Kidney (tissue), 13 donors: ENCODE measurements at regions not wholly inside any gene's neighbourhood (a gene's known extent, or its start where the extent isn't known, plus 50 kb on each side); places are given as distances from the start of the nearest gene placed in this dataset.

Experiments used
- DNase-seq, 5 donors: peaks; one replicate each; pipeline ENCODE4 v3.0.0-alpha.2; 2013 to 2020
- FAIRE-seq: peaks from 2 replicates; lab custom pipeline; 2012; peaks lifted over from hg19 to GRCh38; lab: Jason Lieb, UNC
- H3K27ac ChIP-seq, 2 donors: one replicate each; pipeline ENCODE4 v1.7.0; 2013; ENCODE audit warnings: low read depth in 2 of 2, low read length in 2 of 2, inconsistent platforms in 1 of 2
- H3K27me3 ChIP-seq: one replicate; pipeline ENCODE4 v1.7.1; 2013; ENCODE audit warnings: low read length, inconsistent platforms; ENCODE audit not compliant: control insufficient read depth, insufficient read depth
- H3K36me3 ChIP-seq, 3 donors: one replicate each; pipeline versions ENCODE4 v1.7.0 to v1.7.1; 2013; ENCODE audit warnings: low read length in 3 of 3, control low read depth in 1 of 3, inconsistent platforms in 1 of 3; ENCODE audit not compliant: insufficient read depth in 3 of 3, control insufficient read depth in 2 of 3
- H3K4me1 ChIP-seq, 3 donors: one replicate each; pipeline versions ENCODE4 v1.7.0 to v1.7.1; 2013; ENCODE audit warnings: low read length in 3 of 3, inconsistent platforms in 1 of 3, low read depth in 1 of 3; ENCODE audit not compliant: control insufficient read depth in 2 of 3, insufficient read depth in 2 of 3
- H3K4me3 ChIP-seq, 3 donors: one replicate each; pipeline versions ENCODE4 v1.7.0 to v1.8.1; 2013; ENCODE audit warnings: low read length in 3 of 3, control low read depth in 1 of 3, inconsistent platforms in 1 of 3
- H3K9ac ChIP-seq, 3 donors: one replicate each; pipeline versions ENCODE4 v1.7.0 to v1.7.1; 2013; ENCODE audit warnings: low read length in 3 of 3, control low read depth in 1 of 3, inconsistent platforms in 1 of 3
- H3K9me3 ChIP-seq, 3 donors: one replicate each; pipeline versions ENCODE4 v1.7.0 to v1.7.1; 2013; ENCODE audit warnings: low read length in 3 of 3, control low read depth in 1 of 3, inconsistent platforms in 1 of 3; ENCODE audit not compliant: control insufficient read depth in 2 of 3, insufficient read depth in 1 of 3
- intact Hi-C: fragments of 100-400 bp; cut with DNase I; formaldehyde crosslinking; loops from one replicate; pipeline ENCODE4 v1.11.1; 2022
- TF ChIP-seq, protein P1 (sequence below): IDR thresholded peaks from 3 replicates; pipeline ENCODE4 v1.5.1; 2012; ENCODE audit warnings: mild to moderate bottlenecking, moderate library complexity, borderline replicate concordance; ENCODE audit not compliant: insufficient read depth; ENCODE audit errors: extremely low read depth
- donor health status: control.
- donor health status: control.
- donor health status: control.
- donor health status: control.
- donor health status: control.
- donor health status: DM: yes; HTN: yes; CAD: no.
- donor health status: Normal renal cell carcinoma (clear cell type).

DNA sequence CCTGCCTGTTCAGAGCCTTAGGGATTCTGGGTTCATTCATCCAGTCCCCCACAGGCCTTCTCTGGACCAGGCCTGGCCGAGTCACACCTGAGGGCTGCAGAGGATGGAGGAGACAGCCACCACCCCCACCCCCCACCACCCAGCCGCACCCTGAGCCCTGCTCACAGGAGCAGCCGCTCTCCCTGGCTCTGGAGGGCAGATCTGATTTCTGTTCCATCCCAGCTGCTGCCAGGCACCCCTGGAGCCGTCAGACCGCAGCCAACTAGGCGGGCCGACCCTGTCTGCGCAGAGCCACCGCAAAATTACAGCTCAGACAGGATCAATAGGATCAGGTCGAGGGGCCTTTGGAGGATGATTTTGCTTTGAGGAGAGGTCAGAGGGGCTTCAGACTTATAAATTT lies 154.6 kb upstream of the MYL2 start:
- peaks cover 0 to 3% (median 0%) of the 10 kb centered on the region in 3 donors for H3K9me3 ChIP-seq
- FAIRE-seq (no peak), DNase-seq (no peak)
- no peaks in the 10 kb centered on the region for H3K36me3 ChIP-seq
- H3K27me3 ChIP-seq: no peaks in the 10 kb centered on the region
- TF ChIP-seq, protein P1, sequence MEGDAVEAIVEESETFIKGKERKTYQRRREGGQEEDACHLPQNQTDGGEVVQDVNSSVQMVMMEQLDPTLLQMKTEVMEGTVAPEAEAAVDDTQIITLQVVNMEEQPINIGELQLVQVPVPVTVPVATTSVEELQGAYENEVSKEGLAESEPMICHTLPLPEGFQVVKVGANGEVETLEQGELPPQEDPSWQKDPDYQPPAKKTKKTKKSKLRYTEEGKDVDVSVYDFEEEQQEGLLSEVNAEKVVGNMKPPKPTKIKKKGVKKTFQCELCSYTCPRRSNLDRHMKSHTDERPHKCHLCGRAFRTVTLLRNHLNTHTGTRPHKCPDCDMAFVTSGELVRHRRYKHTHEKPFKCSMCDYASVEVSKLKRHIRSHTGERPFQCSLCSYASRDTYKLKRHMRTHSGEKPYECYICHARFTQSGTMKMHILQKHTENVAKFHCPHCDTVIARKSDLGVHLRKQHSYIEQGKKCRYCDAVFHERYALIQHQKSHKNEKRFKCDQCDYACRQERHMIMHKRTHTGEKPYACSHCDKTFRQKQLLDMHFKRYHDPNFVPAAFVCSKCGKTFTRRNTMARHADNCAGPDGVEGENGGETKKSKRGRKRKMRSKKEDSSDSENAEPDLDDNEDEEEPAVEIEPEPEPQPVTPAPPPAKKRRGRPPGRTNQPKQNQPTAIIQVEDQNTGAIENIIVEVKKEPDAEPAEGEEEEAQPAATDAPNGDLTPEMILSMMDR: no peak
- H3K4me3 ChIP-seq: no peak overlapping the region
- intact Hi-C loops: no loop called here
- H3K9ac ChIP-seq: no peak overlapping the region
- no peaks in the 10 kb centered on the region for H3K4me1 ChIP-seq
- H3K27ac ChIP-seq: no peak overlapping the region

DNA sequence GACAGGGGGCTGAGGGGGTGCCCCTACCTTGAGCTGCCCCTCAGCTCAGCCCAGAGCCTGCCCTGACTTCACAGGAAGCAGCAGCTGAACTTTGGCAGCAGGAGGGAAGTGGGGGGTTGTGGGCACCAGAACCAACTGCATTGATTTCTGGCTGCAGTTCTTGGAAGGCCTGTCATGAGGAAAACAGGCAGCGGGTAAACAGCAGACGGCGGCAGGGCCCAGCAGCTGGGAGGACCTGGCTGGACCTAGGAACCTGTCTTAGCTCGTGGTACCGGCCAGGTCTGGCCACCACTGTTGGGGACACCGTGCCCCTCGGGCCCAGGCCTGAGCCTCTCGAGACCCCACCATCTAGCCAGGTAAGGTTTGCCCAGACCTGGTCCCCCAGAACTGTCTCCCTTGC lies 154.2 kb upstream of the MYL2 start:
- H3K27me3 ChIP-seq: no peaks in the 10 kb centered on the region
- peaks cover 0 to 3% (median 0%) of the 10 kb centered on the region in 3 donors for H3K9me3 ChIP-seq
- H3K27ac ChIP-seq: no peak overlapping the region
- H3K9ac ChIP-seq: no peak overlapping the region
- no peaks in the 10 kb centered on the region for H3K4me1 ChIP-seq
- intact Hi-C loops: no loop called here
- H3K4me3 ChIP-seq: no peak overlapping the region
- no peak for DNase-seq
- TF ChIP-seq, protein P1: no peak
- H3K36me3 ChIP-seq: no peaks in the 10 kb centered on the region
- no peak for FAIRE-seq

DNA sequence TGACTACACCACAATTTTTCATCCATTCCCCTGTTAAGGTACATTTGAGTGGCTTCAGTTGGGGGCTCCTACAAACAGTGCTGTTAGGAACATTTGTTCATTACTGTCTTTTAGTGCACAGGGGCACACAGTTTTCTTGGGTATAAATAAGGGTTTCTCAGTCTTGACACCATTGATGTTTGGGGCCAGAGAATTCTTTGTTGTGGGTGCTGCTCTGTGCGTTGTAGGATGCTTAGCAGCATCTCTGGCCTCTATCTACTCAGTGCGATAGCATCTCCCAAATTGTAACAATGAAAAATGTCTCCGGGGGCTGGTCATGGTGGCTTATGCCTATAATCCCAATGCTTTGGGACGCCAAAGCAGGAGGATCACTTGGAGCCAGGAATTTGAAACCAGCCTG lies 153.0 kb upstream of the MYL2 start:
- Histone ChIP-seq H3K4me1 (no peaks in the 10 kb centered on the region), H3K9ac (no peak overlapping the region), H3K27ac (no peak overlapping the region), H3K27me3 (no peaks in the 10 kb centered on the region), H3K9me3 (peaks cover 0 to 3% (median 0%) of the 10 kb centered on the region in 3 donors), H3K4me3 (no peak overlapping the region), H3K36me3 (no peaks in the 10 kb centered on the region)
- TF ChIP-seq, protein P1: no peak
- no peak for FAIRE-seq
- intact Hi-C loops: no loop called here
- no peak for DNase-seq

DNA sequence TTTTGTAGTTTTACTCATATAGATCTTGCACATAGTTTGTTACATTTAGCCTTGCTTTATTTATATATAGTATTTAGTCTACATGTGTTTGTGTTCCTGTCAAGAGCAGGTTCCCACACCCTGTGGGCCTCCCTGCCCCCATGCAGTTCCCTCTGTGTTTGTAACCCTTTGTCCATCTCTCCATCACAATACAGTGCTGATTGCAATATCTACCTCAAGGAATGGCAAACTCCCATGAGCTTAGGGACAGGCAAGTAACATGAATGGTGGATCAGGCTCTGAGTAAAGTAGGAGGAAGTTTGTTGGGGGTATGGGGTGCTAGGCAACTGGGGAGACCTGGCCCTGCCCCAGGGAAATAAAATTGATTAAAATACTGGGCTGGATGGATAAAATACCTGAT lies 151.9 kb upstream of the MYL2 start:
- no peaks in the 10 kb centered on the region for H3K27me3 ChIP-seq
- DNase-seq: no peak
- H3K27ac ChIP-seq: no peak overlapping the region

More for the DNA sequence above, 151.9 kb upstream of the MYL2 start:
- intact Hi-C loops: no loop called here
- Histone ChIP-seq H3K4me1 (no peaks in the 10 kb centered on the region), H3K4me3 (no peak overlapping the region), H3K36me3 (no peaks in the 10 kb centered on the region), H3K9me3 (peaks cover 0 to 3% (median 0%) of the 10 kb centered on the region in 3 donors), H3K9ac (no peak overlapping the region)
- TF ChIP-seq, protein P1: no peak
- FAIRE-seq: no peak
